Upper lobe of right lung (tissue), 1 donor: ENCODE measurements at regions not wholly inside any gene's neighbourhood (a gene's known extent, or its start where the extent isn't known, plus 50 kb on each side); places are given as distances from the start of the nearest gene placed in this dataset.

Experiments
- ATAC-seq: fragments of 200-7000 bp; cut with Tn5 transposase; one replicate; pipeline ENCODE4 v1.9.1; 2020; ENCODE audit warnings: mild to moderate bottlenecking, moderate library complexity
- DNase-seq: peaks from one replicate; pipeline ENCODE4 v3.0.0-alpha.2; 2020
- H3K27ac ChIP-seq: fragments of 200-600 bp; one replicate; pipeline ENCODE4 v1.8.0; 2022
- H3K27me3 ChIP-seq: fragments of 200-600 bp; one replicate; pipeline ENCODE4 v1.8.0; 2022; ENCODE audit warnings: mild to moderate bottlenecking
- H3K36me3 ChIP-seq: fragments of 200-600 bp; one replicate; pipeline ENCODE4 v1.8.0; 2022
- H3K4me1 ChIP-seq: fragments of 200-600 bp; one replicate; pipeline ENCODE4 v1.8.0; 2022
- H3K4me3 ChIP-seq: fragments of 200-600 bp; one replicate; pipeline ENCODE4 v1.8.0; 2022; ENCODE audit warnings: mild to moderate bottlenecking
- H3K9me3 ChIP-seq: fragments of 200-600 bp; one replicate; pipeline ENCODE4 v1.8.0; 2022
- CTCF ChIP-seq: fragments of 200-600 bp; IDR thresholded peaks from one replicate; pipeline ENCODE4 v1.8.0; 2022; ENCODE audit warnings: antibody characterized with exemption
- intact Hi-C: fragments of 100-400 bp; cut with DNase I; formaldehyde crosslinking; loops from one replicate; pipeline ENCODE4 v1.11.0; 2022
- donor health status: DM: no; HTN: yes; CAD: no; lungs with severe emphysema.

GRCh38 chr17:77898521-77899434, 59.7 kb upstream of the TNRC6C start:
- Histone ChIP-seq H3K36me3 (no peaks in the 10 kb centered on the region), H3K27ac (no peak overlapping the region), H3K4me1 (no peaks in the 10 kb centered on the region), H3K9me3 (no peaks in the 10 kb centered on the region), H3K4me3 (no peak overlapping the region), H3K27me3 (peaks cover 7% of the 10 kb centered on the region)
- ATAC-seq (no peak), DNase-seq (peak; percentile 42)
- intact Hi-C loops = no loop called here
- no peak for TF ChIP-seq CTCF

GRCh38 chr17:77899498-77899897, 59.0 kb upstream of the TNRC6C start:
- peaks cover 7% of the 10 kb centered on the region for H3K27me3 ChIP-seq
- no peak overlapping the region for H3K27ac ChIP-seq
- intact Hi-C loops = no loop called here
- no peaks in the 10 kb centered on the region for H3K4me1 ChIP-seq
- H3K36me3 ChIP-seq = no peaks in the 10 kb centered on the region
- H3K4me3 ChIP-seq = no peak overlapping the region
- DNase-seq (peak; percentile 57), ATAC-seq (no peak)
- no peaks in the 10 kb centered on the region for H3K9me3 ChIP-seq
- no peak for TF ChIP-seq CTCF

DNA sequence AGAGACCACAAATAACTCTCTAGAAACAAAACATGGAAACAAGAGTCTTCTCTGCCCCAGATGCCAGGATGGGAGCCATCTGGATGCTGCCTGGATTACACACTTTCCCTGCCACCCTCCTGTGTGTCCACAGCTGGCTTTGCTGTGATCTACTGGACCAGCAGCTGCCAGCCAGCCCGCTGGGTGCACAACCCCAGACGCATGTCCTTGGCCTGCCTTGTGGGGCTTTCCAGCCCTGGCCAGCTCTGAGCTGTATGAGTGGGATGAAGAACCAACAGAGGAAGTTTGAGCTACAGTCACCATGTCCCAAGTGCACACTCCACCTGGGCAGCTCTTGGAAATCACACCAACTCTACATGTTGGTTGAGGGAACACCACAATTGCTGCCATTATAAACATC, 57.0 kb upstream of the TNRC6C start:
- Histone ChIP-seq H3K4me3 (no peak overlapping the region), H3K27ac (no peak overlapping the region), H3K36me3 (no peaks in the 10 kb centered on the region), H3K9me3 (no peaks in the 10 kb centered on the region), H3K4me1 (no peaks in the 10 kb centered on the region), H3K27me3 (peaks cover 19% of the 10 kb centered on the region)
- ATAC-seq (no peak), DNase-seq (peak; percentile 44)
- intact Hi-C loops = no loop called here
- TF ChIP-seq CTCF = no peak

GRCh38 chr17:77905266-77905665, 53.2 kb upstream of the TNRC6C start:
- ATAC-seq (no peak), DNase-seq (peak; percentile 37)
- Histone ChIP-seq H3K9me3 (no peaks in the 10 kb centered on the region), H3K27me3 (peaks cover 29% of the 10 kb centered on the region), H3K36me3 (no peaks in the 10 kb centered on the region), H3K27ac (no peak overlapping the region), H3K4me3 (no peak overlapping the region), H3K4me1 (no peaks in the 10 kb centered on the region)
- intact Hi-C loops = no loop called here
- no peak for TF ChIP-seq CTCF

DNA sequence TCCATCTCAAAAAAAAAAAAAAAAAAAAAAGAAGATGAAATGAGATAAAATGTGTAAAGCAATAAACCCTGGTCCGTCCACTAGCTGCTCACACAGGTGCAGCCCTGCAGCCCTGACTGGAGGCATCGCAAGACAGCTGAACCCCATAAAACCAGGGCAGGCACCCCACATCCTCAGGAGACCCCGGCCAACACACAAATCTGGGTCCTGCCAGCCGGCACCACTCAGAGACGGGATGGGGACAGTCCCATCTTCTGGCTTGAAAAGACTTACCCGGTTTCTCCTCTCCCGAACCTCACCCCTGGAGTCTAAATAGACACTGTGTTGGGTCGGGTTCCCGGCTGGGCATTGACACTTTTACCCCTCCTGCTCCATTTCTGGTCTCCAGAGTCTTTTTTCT, 52.7 kb upstream of the TNRC6C start:
- H3K4me1 ChIP-seq = no peaks in the 10 kb centered on the region
- H3K9me3 ChIP-seq = no peaks in the 10 kb centered on the region
- peak; percentile 43 for DNase-seq
- intact Hi-C loops = no loop called here
- H3K27ac ChIP-seq = no peak overlapping the region
- H3K27me3 ChIP-seq = peaks cover 29% of the 10 kb centered on the region
- ATAC-seq = no peak
- no peak overlapping the region for H3K4me3 ChIP-seq
- TF ChIP-seq CTCF = no peak
- H3K36me3 ChIP-seq = no peaks in the 10 kb centered on the region
